ENCODE measurements at regions not wholly inside any gene's neighbourhood (a gene's known extent, or its start where the extent isn't known, plus 50 kb on each side); places are given as distances from the start of the nearest gene placed in this dataset.

- no peak overlapping the region for H3K27ac Mint-ChIP-seq
- H3K4me3 Mint-ChIP-seq = no peak overlapping the region
- H3K36me3 Mint-ChIP-seq = no peaks in the 10 kb centered on the region
- no CpG with 5 or more reads among the region's 3 CpGs for WGBS (ENCODE audit: insufficient coverage)
- no peaks in the 10 kb centered on the region for H3K4me1 Mint-ChIP-seq
- Histone ChIP-seq H2AFZ (ENCODE audit: insufficient read depth, low read depth, low read length, poor library complexity, severe bottlenecking) (no peak overlapping the region), H3K4me2 (replicated peaks; ENCODE audit: extremely low read depth, low read length, poor library complexity, severe bottlenecking) (no peak overlapping the region), H3K9me3 (replicated peaks in 1 of 2; ENCODE audit: control insufficient read depth in 1 of 2, insufficient read depth in 1 of 2, low read length in 2 of 2) (no peaks in the 10 kb centered on the region), H3K27ac (ENCODE audit: low read depth in 1 of 2, low read length in 2 of 2) (no peak overlapping the region), H3K79me2 (ENCODE audit: insufficient read depth, low read length) (no peaks in the 10 kb centered on the region), H3K36me3 (replicated peaks in 1 of 2; ENCODE audit: control insufficient read depth in 1 of 2, insufficient read depth in 2 of 2, low read length in 2 of 2) (no peaks in the 10 kb centered on the region), H3K9ac (ENCODE audit: insufficient read depth, low read length, poor library complexity, severe bottlenecking) (no peak overlapping the region), H3K4me3 (replicated peaks in 1 of 3; ENCODE audit: low read depth in 2 of 3, low read length in 3 of 3) (no peak overlapping the region), H4K20me1 (ENCODE audit: insufficient read depth, low read length) (no peaks in the 10 kb centered on the region), H3K27me3 (ENCODE audit: control insufficient read depth in 2 of 2, insufficient read depth in 2 of 2, low read length in 2 of 2) (no peaks in the 10 kb centered on the region), H3K4me1 (ENCODE audit: control insufficient read depth in 1 of 2, insufficient read depth in 2 of 2, low read length in 2 of 2) (no peaks in the 10 kb centered on the region)
- TF ChIP-seq CTCF (IDR thresholded peaks at IDR 0.05) = no peak
- DNase-seq = no peak
- intact Hi-C loops (cut with micrococcal nuclease) = no loop called here
- peaks cover 0 to 4% (median 2%) of the 10 kb centered on the region in 7 donors for H3K9me3 Mint-ChIP-seq
- no peaks in the 10 kb centered on the region for H3K27me3 Mint-ChIP-seq (ENCODE audit: low read depth in 3 of 3)
These were observed 493.9 kb upstream of the MAP2 start for GRCh38 chr2:208929894-208930427.

- H3K9ac ChIP-seq (ENCODE audit: insufficient read depth, low read length, poor library complexity, severe bottlenecking) = no peak overlapping the region
- no peaks in the 10 kb centered on the region for H3K4me1 ChIP-seq (ENCODE audit: control insufficient read depth in 1 of 2, insufficient read depth in 2 of 2, low read length in 2 of 2)
- H3K27ac Mint-ChIP-seq = no peak overlapping the region
- H3K4me1 Mint-ChIP-seq = no peaks in the 10 kb centered on the region
- H2AFZ ChIP-seq (ENCODE audit: insufficient read depth, low read depth, low read length, poor library complexity, severe bottlenecking) = no peak overlapping the region
- H3K27ac ChIP-seq (ENCODE audit: low read depth in 1 of 2, low read length in 2 of 2) = no peak overlapping the region
- no peak overlapping the region for H3K4me3 Mint-ChIP-seq
- no peaks in the 10 kb centered on the region for H4K20me1 ChIP-seq (ENCODE audit: insufficient read depth, low read length)
- H3K79me2 ChIP-seq (ENCODE audit: insufficient read depth, low read length) = no peaks in the 10 kb centered on the region
- H3K4me2 ChIP-seq (replicated peaks; ENCODE audit: extremely low read depth, low read length, poor library complexity, severe bottlenecking) = no peak overlapping the region
- no peaks in the 10 kb centered on the region for H3K9me3 ChIP-seq (replicated peaks in 1 of 2; ENCODE audit: control insufficient read depth in 1 of 2, insufficient read depth in 1 of 2, low read length in 2 of 2)
- no peak for TF ChIP-seq CTCF (IDR thresholded peaks at IDR 0.05)
- no peak overlapping the region for H3K4me3 ChIP-seq (replicated peaks in 1 of 3; ENCODE audit: low read depth in 2 of 3, low read length in 3 of 3)
- intact Hi-C loops (cut with micrococcal nuclease) = no loop called here
- H3K9me3 Mint-ChIP-seq = peaks cover 0 to 2% (median 0%) of the 10 kb centered on the region in 7 donors
- no peaks in the 10 kb centered on the region for H3K36me3 Mint-ChIP-seq
- H3K27me3 ChIP-seq (ENCODE audit: control insufficient read depth in 2 of 2, insufficient read depth in 2 of 2, low read length in 2 of 2) = no peaks in the 10 kb centered on the region
- DNase-seq = no peak
- WGBS (ENCODE audit: insufficient coverage) = 94% methylated on average over 2 of the region's 2 CpGs
- no peaks in the 10 kb centered on the region for H3K27me3 Mint-ChIP-seq (ENCODE audit: low read depth in 3 of 3)
- no peaks in the 10 kb centered on the region for H3K36me3 ChIP-seq (replicated peaks in 1 of 2; ENCODE audit: control insufficient read depth in 1 of 2, insufficient read depth in 2 of 2, low read length in 2 of 2)
These were observed 488.3 kb upstream of the MAP2 start for GRCh38 chr2:208935531-208935930.
